ENCODE measurements at regions not wholly inside any gene's neighbourhood (a gene's known extent, or its start where the extent isn't known, plus 50 kb on each side); places are given as distances from the start of the nearest gene placed in this dataset.

- 72 to 93% methylated on average over 3 of the region's 7 CpGs for WGBS, 2 experiments (ENCODE audit: insufficient coverage in 2 of 2)
- H3K36me3 ChIP-seq (ENCODE audit: control insufficient read depth, insufficient read depth, low read length) = no peaks in the 10 kb centered on the region
- H3K9me3 ChIP-seq (ENCODE audit: control insufficient read depth, low read length) = no peaks in the 10 kb centered on the region
- no peak overlapping the region for H3K4me3 ChIP-seq (ENCODE audit: extremely low read depth, insufficient read depth, low read length, poor library complexity, severe bottlenecking)
- H3K27ac ChIP-seq (ENCODE audit: low read depth, low read length, severe bottlenecking) = peak overlapping the region; percentile 55
- peaks cover 28% of the 10 kb centered on the region for H3K4me1 ChIP-seq (ENCODE audit: control insufficient read depth, insufficient read depth, low read length, poor library complexity, severe bottlenecking)
Observed at GRCh38 chr6:166691746-166692145, 64.7 kb upstream of the RPS6KA2 start.

GRCh38 chr6:166691199-166691598, 64.1 kb upstream of the RPS6KA2 start:
- Histone ChIP-seq H3K9me3 (ENCODE audit: control insufficient read depth, low read length) (no peaks in the 10 kb centered on the region), H3K27ac (ENCODE audit: low read depth, low read length, severe bottlenecking) (peak overlapping the region; percentile 55), H3K4me1 (ENCODE audit: control insufficient read depth, insufficient read depth, low read length, poor library complexity, severe bottlenecking) (peaks cover 28% of the 10 kb centered on the region), H3K4me3 (ENCODE audit: extremely low read depth, insufficient read depth, low read length, poor library complexity, severe bottlenecking) (no peak overlapping the region), H3K36me3 (ENCODE audit: control insufficient read depth, insufficient read depth, low read length) (no peaks in the 10 kb centered on the region)
- WGBS, 2 experiments (ENCODE audit: insufficient coverage in 2 of 2) = 53 to 59% methylated on average over 9 to 10 of the region's 10 CpGs

- WGBS, 2 experiments (ENCODE audit: insufficient coverage in 2 of 2) = 83 to 95% methylated on average over 3 to 8 of the region's 8 CpGs
- Histone ChIP-seq H3K36me3 (ENCODE audit: control insufficient read depth, insufficient read depth, low read length) (no peaks in the 10 kb centered on the region), H3K4me1 (ENCODE audit: control insufficient read depth, insufficient read depth, low read length, poor library complexity, severe bottlenecking) (peaks cover 28% of the 10 kb centered on the region), H3K9me3 (ENCODE audit: control insufficient read depth, low read length) (no peaks in the 10 kb centered on the region), H3K4me3 (ENCODE audit: extremely low read depth, insufficient read depth, low read length, poor library complexity, severe bottlenecking) (no peak overlapping the region), H3K27ac (ENCODE audit: low read depth, low read length, severe bottlenecking) (no peak overlapping the region)
Observed at GRCh38 chr6:166689687-166690086, 62.6 kb upstream of the RPS6KA2 start.

GRCh38 chr6:166688901-166689300, 61.9 kb upstream of the RPS6KA2 start:
- Histone ChIP-seq H3K4me1 (ENCODE audit: control insufficient read depth, insufficient read depth, low read length, poor library complexity, severe bottlenecking) (peaks cover 28% of the 10 kb centered on the region), H3K36me3 (ENCODE audit: control insufficient read depth, insufficient read depth, low read length) (no peaks in the 10 kb centered on the region), H3K27ac (ENCODE audit: low read depth, low read length, severe bottlenecking) (no peak overlapping the region), H3K4me3 (ENCODE audit: extremely low read depth, insufficient read depth, low read length, poor library complexity, severe bottlenecking) (no peak overlapping the region), H3K9me3 (ENCODE audit: control insufficient read depth, low read length) (no peaks in the 10 kb centered on the region)
- WGBS, 2 experiments (ENCODE audit: insufficient coverage in 2 of 2) = 92 to 93% methylated on average over 9 of the region's 9 CpGs

- H3K36me3 ChIP-seq (ENCODE audit: control insufficient read depth, insufficient read depth, low read length) = no peaks in the 10 kb centered on the region
- H3K4me3 ChIP-seq (ENCODE audit: extremely low read depth, insufficient read depth, low read length, poor library complexity, severe bottlenecking) = no peak overlapping the region
- 28 to 29% methylated on average over 5 to 6 of the region's 6 CpGs for WGBS, 2 experiments (ENCODE audit: insufficient coverage in 2 of 2)
- H3K27ac ChIP-seq (ENCODE audit: low read depth, low read length, severe bottlenecking) = no peak overlapping the region
- peaks cover 32% of the 10 kb centered on the region for H3K4me1 ChIP-seq (ENCODE audit: control insufficient read depth, insufficient read depth, low read length, poor library complexity, severe bottlenecking)
- no peaks in the 10 kb centered on the region for H3K9me3 ChIP-seq (ENCODE audit: control insufficient read depth, low read length)
Observed at GRCh38 chr6:166687879-166688205, 60.8 kb upstream of the RPS6KA2 start.

- Histone ChIP-seq H3K36me3 (ENCODE audit: control insufficient read depth, insufficient read depth, low read length) (no peaks in the 10 kb centered on the region), H3K9me3 (ENCODE audit: control insufficient read depth, low read length) (no peaks in the 10 kb centered on the region), H3K4me1 (ENCODE audit: control insufficient read depth, insufficient read depth, low read length, poor library complexity, severe bottlenecking) (peaks cover 27% of the 10 kb centered on the region), H3K4me3 (ENCODE audit: extremely low read depth, insufficient read depth, low read length, poor library complexity, severe bottlenecking) (no peak overlapping the region), H3K27ac (ENCODE audit: low read depth, low read length, severe bottlenecking) (no peak overlapping the region)
- WGBS, 2 experiments (ENCODE audit: insufficient coverage in 2 of 2) = 83 to 86% methylated on average over 19 to 20 of the region's 21 CpGs
Observed at GRCh38 chr6:166687070-166687878, 60.2 kb upstream of the RPS6KA2 start.

GRCh38 chr6:166686317-166686716, 59.3 kb upstream of the RPS6KA2 start:
- Histone ChIP-seq H3K36me3 (ENCODE audit: control insufficient read depth, insufficient read depth, low read length) (no peaks in the 10 kb centered on the region), H3K9me3 (ENCODE audit: control insufficient read depth, low read length) (no peaks in the 10 kb centered on the region), H3K4me1 (ENCODE audit: control insufficient read depth, insufficient read depth, low read length, poor library complexity, severe bottlenecking) (peaks cover 18% of the 10 kb centered on the region), H3K27ac (ENCODE audit: low read depth, low read length, severe bottlenecking) (no peak overlapping the region), H3K4me3 (ENCODE audit: extremely low read depth, insufficient read depth, low read length, poor library complexity, severe bottlenecking) (no peak overlapping the region)
- WGBS, 2 experiments (ENCODE audit: insufficient coverage in 2 of 2) = 86 to 96% methylated on average over 2 of the region's 2 CpGs

- no peak overlapping the region for H3K27ac ChIP-seq (ENCODE audit: low read depth, low read length, severe bottlenecking)
- H3K4me3 ChIP-seq (ENCODE audit: extremely low read depth, insufficient read depth, low read length, poor library complexity, severe bottlenecking) = no peak overlapping the region
- peaks cover 15% of the 10 kb centered on the region for H3K4me1 ChIP-seq (ENCODE audit: control insufficient read depth, insufficient read depth, low read length, poor library complexity, severe bottlenecking)
- H3K36me3 ChIP-seq (ENCODE audit: control insufficient read depth, insufficient read depth, low read length) = no peaks in the 10 kb centered on the region
- H3K9me3 ChIP-seq (ENCODE audit: control insufficient read depth, low read length) = no peaks in the 10 kb centered on the region
- WGBS, 2 experiments (ENCODE audit: insufficient coverage in 2 of 2) = 94 to 100% methylated on average over 4 to 8 of the region's 8 CpGs
Observed at GRCh38 chr6:166684866-166685265, 57.8 kb upstream of the RPS6KA2 start.

GRCh38 chr6:166684170-166684569, 57.1 kb upstream of the RPS6KA2 start:
- H3K9me3 ChIP-seq (ENCODE audit: control insufficient read depth, low read length) = no peaks in the 10 kb centered on the region
- H3K4me3 ChIP-seq (ENCODE audit: extremely low read depth, insufficient read depth, low read length, poor library complexity, severe bottlenecking) = no peak overlapping the region
- 92 to 100% methylated on average over 3 to 4 of the region's 4 CpGs for WGBS, 2 experiments (ENCODE audit: insufficient coverage in 2 of 2)
- no peaks in the 10 kb centered on the region for H3K36me3 ChIP-seq (ENCODE audit: control insufficient read depth, insufficient read depth, low read length)
- no peak overlapping the region for H3K27ac ChIP-seq (ENCODE audit: low read depth, low read length, severe bottlenecking)
- peaks cover 14% of the 10 kb centered on the region for H3K4me1 ChIP-seq (ENCODE audit: control insufficient read depth, insufficient read depth, low read length, poor library complexity, severe bottlenecking)

- Histone ChIP-seq H3K27ac (ENCODE audit: low read depth, low read length, severe bottlenecking) (no peak overlapping the region), H3K4me3 (ENCODE audit: extremely low read depth, insufficient read depth, low read length, poor library complexity, severe bottlenecking) (no peak overlapping the region), H3K4me1 (ENCODE audit: control insufficient read depth, insufficient read depth, low read length, poor library complexity, severe bottlenecking) (peaks cover 14% of the 10 kb centered on the region), H3K9me3 (ENCODE audit: control insufficient read depth, low read length) (no peaks in the 10 kb centered on the region), H3K36me3 (ENCODE audit: control insufficient read depth, insufficient read depth, low read length) (no peaks in the 10 kb centered on the region)
- WGBS, 2 experiments (ENCODE audit: insufficient coverage in 2 of 2) = 94 to 96% methylated on average over 8 to 10 of the region's 10 CpGs
Observed at GRCh38 chr6:166683477-166683876, 56.4 kb upstream of the RPS6KA2 start.

- 98% methylated on average over 17 to 28 of the region's 31 CpGs for WGBS, 2 experiments (ENCODE audit: insufficient coverage in 2 of 2)
- no peak overlapping the region for H3K4me3 ChIP-seq (ENCODE audit: extremely low read depth, insufficient read depth, low read length, poor library complexity, severe bottlenecking)
Observed at GRCh38 chr6:166679566-166679965, 52.5 kb upstream of the RPS6KA2 start.

More at GRCh38 chr6:166679566-166679965, 52.5 kb upstream of the RPS6KA2 start:
- H3K4me1 ChIP-seq (ENCODE audit: control insufficient read depth, insufficient read depth, low read length, poor library complexity, severe bottlenecking) = peaks cover 9% of the 10 kb centered on the region
- peaks cover 4% of the 10 kb centered on the region for H3K9me3 ChIP-seq (ENCODE audit: control insufficient read depth, low read length)
- no peak overlapping the region for H3K27ac ChIP-seq (ENCODE audit: low read depth, low read length, severe bottlenecking)
- no peaks in the 10 kb centered on the region for H3K36me3 ChIP-seq (ENCODE audit: control insufficient read depth, insufficient read depth, low read length)
